OCI-M1 (cell line): ENCODE measurements at regions not wholly inside any gene's neighbourhood (a gene's known extent, or its start where the extent isn't known, plus 50 kb on each side); places are given as distances from the start of the nearest gene placed in this dataset.

Experiments used
- DNase-seq: peaks from one replicate; lab custom pipeline; 2025; lab: John Stamatoyannopoulos, UW

DNA sequence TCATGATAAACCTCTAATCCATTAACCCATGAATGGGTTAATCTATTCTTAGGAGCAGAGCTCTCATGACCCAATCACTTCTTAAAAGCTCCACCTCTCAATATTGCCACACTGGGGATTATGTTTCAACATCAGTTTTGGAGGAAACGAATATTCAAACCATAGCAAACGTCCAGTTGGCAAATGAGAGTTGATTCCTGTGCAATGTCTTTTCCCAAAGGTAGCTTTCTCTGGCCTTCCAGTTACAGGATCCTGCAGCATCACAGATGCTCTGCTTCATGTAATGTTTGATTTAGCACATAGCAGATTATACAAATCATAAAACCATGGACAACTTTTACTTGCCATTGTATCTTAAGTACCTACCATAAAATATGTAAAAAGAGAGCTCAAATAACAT is 481.0 kb downstream of the TNS1 start:
- DNase-seq: no peak

DNA sequence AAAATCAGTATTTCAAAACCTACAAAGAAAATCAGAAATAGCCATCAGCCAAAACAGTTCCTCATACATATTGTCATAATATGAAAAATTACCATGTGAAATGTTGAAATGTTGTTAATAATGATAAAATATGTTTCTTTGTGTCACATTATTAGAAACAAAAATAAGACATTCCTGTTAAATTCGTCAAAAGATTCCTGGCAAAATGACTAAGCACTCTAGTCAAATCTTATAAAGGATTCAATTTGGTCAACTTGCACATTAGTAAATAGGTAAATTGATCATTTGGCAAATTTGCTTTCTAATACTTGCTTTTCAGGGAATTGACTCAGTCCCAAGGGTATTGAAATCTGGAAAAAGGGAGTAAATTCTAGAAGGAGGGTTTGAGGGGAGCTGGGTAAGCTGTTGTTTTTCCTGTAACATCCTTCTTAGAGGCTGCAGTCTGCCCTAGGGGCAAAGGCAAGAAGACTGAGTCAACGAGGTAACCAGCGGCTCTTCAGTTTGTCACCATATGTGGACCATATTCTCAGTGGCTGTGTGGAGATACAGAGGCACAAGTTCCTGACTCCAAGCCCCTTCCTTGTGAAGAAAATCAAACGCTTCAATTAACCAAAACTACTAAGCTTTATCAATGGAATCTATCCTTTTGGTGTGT is 482.3 kb downstream of the TNS1 start:
- no peak for DNase-seq

DNA sequence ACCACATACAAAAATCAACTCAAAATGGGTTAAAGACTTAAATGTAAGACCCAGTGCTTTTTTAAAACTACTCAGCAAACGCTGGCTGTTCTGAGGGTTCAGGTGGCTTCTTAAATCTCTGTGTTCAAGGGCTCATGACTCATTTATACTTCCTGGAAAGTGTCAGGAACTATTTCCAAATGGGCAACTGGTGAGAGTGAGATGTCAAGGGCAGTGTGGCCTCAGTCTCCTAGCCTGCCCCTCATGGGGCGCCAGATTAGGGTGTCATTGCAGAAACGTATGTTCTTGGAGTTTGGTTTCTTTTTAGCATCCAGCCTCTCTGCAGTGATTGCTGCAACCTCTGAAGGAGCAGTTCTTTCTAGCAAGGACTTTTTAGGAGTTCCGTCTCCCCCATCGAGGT is 485.4 kb downstream of the TNS1 start:
- no peak for DNase-seq

GRCh38 chr2:217515615-217516309 is 487.0 kb downstream of the TNS1 start:
- no peak for DNase-seq

DNA sequence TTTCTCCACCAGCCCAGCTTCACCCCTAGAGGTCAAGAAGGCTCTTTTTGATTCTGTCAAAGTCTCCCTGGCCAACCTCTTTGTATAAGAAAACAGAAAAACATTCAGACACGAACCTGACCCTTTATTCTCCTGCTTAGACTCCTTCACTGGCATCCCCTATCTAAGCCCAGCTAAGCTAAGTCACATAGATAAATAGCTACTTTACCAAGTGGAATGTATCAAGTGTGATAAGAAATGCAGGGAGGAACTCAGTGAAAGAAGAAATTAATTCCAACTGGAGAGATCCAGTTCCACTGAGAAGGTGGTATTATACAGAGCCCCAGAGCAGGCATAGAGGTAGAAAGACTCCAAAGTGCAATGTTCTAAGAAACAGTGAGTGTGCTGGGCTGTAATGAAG is 489.5 kb downstream of the TNS1 start:
- DNase-seq: peak; percentile 58

DNA sequence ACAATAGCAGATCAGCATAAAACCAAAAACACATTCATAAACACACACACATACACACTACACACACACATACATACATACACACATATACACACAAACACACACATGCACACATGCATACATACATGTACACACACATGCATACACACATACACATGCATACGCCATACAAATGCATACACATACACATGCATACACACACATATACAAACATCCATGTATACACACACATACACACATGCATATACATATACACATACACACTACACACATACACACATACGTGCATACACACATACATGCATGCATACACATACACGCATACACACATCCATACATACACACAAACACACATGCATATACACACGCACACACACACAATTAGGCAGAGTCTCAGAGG is 490.1 kb downstream of the TNS1 start:
- no peak for DNase-seq

DNA sequence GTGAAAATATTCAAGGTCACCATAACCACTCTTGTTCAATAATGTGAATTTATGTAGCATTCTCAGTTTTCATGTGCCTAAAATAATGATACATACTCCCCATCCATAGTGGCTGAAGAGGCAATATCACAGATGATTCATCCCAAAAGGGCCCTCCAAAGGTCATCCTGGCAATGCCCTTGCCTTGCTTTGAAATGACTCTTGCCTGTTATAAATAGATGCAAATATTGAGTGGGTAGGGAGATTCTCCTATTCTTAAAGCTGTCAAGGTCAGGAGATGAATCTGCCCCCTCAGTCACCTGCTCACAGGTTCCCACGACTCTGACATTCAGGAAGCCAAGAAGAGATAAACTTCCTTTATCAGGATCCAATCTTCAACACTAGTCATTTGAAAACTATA is 490.5 kb downstream of the TNS1 start:
- DNase-seq: no peak

- DNase-seq: no peak
These were observed 490.9 kb downstream of the TNS1 start for GRCh38 chr2:217511850-217512249.

DNA sequence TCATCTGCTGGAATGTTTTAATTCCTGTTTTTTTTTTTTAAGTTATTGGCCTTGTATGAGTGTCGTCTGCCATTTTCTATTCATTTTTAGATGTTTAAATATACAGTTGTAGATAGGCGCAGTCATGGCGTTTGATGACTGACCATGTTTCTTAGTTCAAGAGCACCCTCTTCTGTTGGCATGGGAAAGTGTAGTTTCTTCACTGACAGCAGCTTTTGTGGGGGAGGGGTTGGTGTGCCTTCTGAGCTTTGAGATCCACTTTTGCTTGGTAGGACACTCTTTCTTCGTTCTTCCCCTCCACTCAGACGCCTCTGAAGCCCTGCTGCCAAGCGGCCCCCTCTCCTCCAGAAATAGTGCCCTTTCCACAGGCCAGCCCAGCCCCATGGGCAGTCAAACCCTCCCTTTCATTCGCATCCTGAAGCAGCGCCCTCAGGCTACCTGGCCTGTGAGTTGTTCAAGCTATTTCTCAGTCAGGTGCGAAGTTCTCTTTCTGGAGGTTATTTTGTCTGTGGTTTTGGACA is 492.0 kb downstream of the TNS1 start:
- DNase-seq: peak; percentile 90

DNA sequence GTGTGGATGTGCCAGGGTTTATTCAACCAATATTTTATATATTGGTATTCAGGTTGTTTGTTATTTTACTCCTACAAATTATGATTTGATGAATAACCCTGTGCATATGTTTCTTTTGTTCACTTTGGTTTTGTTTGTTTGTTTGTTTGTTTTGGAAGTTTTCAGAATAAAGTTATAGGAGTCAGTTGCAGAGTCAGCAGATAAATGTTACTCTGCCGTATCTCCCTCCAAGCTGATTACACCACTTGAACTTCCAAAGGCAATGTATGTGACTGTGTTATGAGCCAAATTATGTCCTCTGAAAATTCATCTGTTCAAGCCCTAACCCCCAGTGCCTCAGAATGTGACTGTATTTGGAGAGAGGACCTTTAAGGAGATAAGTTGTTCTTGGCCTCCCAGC is 497.5 kb downstream of the TNS1 start:
- DNase-seq: no peak

DNA sequence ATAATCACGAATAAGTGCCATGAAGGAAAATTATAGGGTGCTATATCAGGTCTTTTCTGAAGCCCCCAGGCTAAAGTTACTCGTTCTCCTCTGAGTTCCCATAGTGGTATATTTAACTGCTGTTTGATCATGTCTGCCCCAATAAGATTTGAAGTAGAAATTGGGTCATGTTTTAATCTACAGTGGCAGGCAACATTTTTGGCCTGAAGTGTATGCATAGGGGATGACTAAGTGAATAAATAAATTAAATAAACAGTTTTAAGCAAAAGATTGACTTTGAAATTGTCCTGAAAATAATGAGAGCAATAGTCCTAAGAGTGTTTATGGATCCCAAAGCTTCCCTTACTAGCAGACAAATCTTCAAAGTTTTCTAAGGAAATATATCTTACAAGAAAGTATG is 500.9 kb downstream of the TNS1 start:
- no peak for DNase-seq

DNA sequence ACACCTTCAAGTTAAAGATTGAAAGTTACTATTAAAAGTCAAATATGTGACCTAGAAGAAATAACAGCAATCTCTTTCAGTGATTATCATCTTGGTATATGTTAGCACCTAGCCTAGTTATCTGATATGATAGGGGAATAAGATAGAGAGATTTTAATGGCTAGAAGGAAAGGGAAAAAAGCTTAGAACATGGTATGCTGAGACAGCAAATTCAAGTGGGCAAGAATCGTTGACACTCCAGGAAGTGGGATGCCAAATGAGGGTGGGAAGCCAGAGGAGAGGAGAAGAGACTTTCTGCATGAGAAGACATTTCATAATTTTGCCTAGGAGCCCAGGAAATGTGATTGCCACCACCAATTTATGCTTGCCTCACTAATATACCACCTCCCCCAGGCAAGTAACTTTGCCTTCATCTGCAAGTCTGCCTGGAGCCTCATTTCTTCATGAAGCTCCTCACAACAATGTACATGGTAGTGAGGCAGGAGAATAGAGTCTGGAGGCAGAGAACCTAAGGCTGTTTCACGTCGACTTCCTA is 504.9 kb downstream of the TNS1 start:
- no peak for DNase-seq

GRCh38 chr2:217494557-217494956 is 508.2 kb downstream of the TNS1 start:
- peak; percentile 35 for DNase-seq

DNA sequence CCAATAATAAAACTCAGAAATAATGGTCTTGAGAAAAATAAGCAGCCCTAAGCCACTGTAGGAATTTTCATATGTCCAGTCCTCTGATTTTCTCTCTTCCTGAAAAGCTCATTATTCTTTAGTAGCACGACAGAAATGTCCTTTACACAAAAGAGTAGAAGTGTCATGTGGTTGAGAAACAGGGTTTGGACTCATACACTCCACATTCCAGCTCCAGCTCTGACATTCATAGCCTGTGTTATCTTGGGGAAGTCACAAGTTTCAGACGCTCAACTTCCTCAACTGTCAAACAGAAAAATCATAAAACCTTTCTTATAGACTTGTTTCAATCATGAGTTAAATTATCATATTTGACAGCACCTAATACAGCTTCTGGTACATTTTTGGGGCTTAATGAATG is 511.5 kb downstream of the TNS1 start:
- DNase-seq: peak; percentile 81

GRCh38 chr2:217489145-217489960 is 513.4 kb downstream of the TNS1 start:
- no peak for DNase-seq

DNA sequence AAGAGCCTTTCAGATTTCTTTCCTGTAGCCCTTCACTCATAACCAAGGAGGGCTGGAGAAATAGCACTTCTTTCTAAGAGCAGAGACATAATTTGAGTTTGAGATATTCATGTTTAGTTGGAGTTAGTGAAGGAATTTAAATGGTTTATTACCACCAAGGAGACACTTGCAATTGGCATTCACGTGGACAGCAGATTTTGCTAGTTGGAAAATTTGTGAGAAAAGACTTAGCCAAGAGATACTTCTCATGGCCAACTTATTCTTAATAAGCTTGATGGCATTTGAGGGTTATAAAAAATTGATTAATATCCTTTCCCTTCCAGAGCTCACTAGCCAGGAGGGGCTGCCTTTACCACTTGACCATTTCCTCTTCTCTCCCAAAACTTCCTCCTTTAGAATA is 518.7 kb downstream of the TNS1 start:
- no peak for DNase-seq

DNA sequence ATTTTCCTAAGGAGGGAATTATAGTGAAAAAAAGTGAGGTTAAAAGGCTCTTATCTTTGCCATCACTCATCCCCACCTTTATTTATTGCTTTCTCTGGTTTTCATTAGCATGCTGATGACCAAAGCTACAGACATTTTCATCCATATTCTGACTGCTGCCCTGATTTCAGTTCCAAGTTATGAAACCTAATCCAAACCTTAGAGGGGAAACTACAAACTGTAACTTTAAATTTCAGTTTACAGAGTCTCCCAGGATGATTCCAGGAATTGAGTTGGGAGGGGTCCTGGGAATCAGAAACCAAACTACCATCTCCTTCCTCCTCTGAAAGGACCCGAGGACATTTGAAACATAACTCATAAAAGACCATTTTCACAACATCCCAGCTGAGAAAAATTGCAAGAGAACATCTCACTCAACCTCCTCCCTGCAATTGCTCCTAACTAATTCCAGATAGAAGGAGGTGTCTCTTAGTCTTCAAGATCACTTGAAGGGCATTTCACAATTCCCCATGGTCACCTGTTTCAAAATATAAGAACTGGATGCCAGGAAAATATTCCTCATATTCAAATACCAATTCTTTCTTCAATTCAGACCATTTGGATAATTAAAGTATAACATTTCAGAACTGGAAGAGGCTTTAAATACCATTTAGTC is 520.6 kb downstream of the TNS1 start:
- no peak for DNase-seq

- no peak for DNase-seq
These were observed 521.2 kb downstream of the TNS1 start for GRCh38 chr2:217481577-217481976.

DNA sequence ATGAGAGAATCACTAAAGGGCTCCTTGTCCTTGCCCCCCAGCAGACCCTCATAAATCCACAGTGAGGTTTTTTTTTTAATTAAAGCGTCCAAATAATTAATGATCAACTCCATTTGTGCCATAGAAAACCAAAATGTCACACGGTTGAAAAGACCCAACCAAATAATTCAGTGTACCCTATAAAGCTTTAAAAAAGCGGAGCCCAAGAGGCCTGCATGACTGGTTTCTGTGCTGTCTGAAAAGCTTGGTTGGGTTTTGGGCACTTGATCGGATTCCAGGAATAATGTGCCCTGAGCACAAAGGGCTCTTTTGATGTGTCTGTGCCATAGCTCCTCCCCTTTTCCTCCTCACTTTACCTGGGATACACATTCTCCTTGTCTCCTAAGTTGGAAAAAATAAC is 523.2 kb downstream of the TNS1 start:
- DNase-seq: no peak

GRCh38 chr2:217478831-217479455 is 523.9 kb downstream of the TNS1 start:
- DNase-seq: no peak

- peak; percentile 43 for DNase-seq
These were observed 525.2 kb downstream of the TNS1 start for GRCh38 chr2:217477583-217477982.

GRCh38 chr2:217475791-217476190 is 527.0 kb downstream of the TNS1 start:
- no peak for DNase-seq
